IMR-90 (cell line): ENCODE measurements at regions not wholly inside any gene's neighbourhood (a gene's known extent, or its start where the extent isn't known, plus 50 kb on each side); places are given as distances from the start of the nearest gene placed in this dataset.

Source experiments
- ATAC-seq: fragments of 200-7000 bp; cut with Tn5 transposase; 2 replicates; pipeline ENCODE4 v1.9.1; 2020; ENCODE audit warnings: low read depth, mild to moderate bottlenecking, moderate library complexity
- BruUV-seq: library from RNA; stranded (reverse); fragments of 400-500 nt; replicated peaks from 2 replicates; lab custom pipeline; 2021; lab: Mats Ljungman, UMichigan
- CTCF ChIA-PET: fragments of 300-600 bp; formaldehyde crosslinking; extraction: SDS; loops from one replicate; lab custom pipeline; 2021; ENCODE audit warnings: antibody characterized with exemption; lab: Yijun Ruan, JAX
- POLR2A ChIA-PET: fragments of 300-600 bp; sonication (Branson Sonifier 250); formaldehyde crosslinking; loops from one replicate; lab custom pipeline; 2022; ENCODE audit warnings: antibody characterized with exemption; ENCODE audit not compliant: unreplicated experiment; lab: Charles Lee
- DNase-seq: peaks from one replicate; pipeline ENCODE4 v3.0.0; 2013
- H2AFZ ChIP-seq: replicated peaks from 2 replicates; pipeline ENCODE3; 2013; ENCODE audit warnings: low read length, mild to moderate bottlenecking; ENCODE audit not compliant: poor library complexity
- H2AK5ac ChIP-seq: 2 replicates; pipeline ENCODE4 v1.6.1; 2013; ENCODE audit warnings: low read depth, low read length, inconsistent platforms
- H2AK9ac ChIP-seq: replicated peaks from 2 replicates; pipeline ENCODE3; 2013; ENCODE audit warnings: mild to moderate bottlenecking, low read depth, low read length, moderate library complexity; ENCODE audit not compliant: poor library complexity
- H2BK120ac ChIP-seq: 2 replicates; pipeline ENCODE4 v1.6.1; 2013; ENCODE audit warnings: low read depth, low read length, inconsistent platforms
- H2BK15ac ChIP-seq: 3 replicates; pipeline ENCODE4 v1.6.1; 2013; ENCODE audit warnings: low read depth, low read length, inconsistent platforms
- H2BK20ac ChIP-seq: 2 replicates; pipeline ENCODE4 v1.6.1; 2013; ENCODE audit warnings: low read depth, mild to moderate bottlenecking, inconsistent platforms, low read length, moderate library complexity
- H2BK5ac ChIP-seq: 2 replicates; pipeline ENCODE4 v1.6.1; 2013; ENCODE audit warnings: mild to moderate bottlenecking, low read depth, low read length, inconsistent platforms; ENCODE audit not compliant: poor library complexity, severe bottlenecking
- H3K14ac ChIP-seq: replicated peaks from 2 replicates; pipeline ENCODE4 v1.6.1; 2013; ENCODE audit warnings: low read depth, low read length, inconsistent platforms
- H3K18ac ChIP-seq: 2 replicates; pipeline ENCODE4 v1.6.1; 2013; ENCODE audit warnings: low read depth, low read length, control low read depth
- H3K23ac ChIP-seq: 2 replicates; pipeline ENCODE4 v1.6.1; 2013; ENCODE audit warnings: low read depth, low read length, inconsistent platforms
- H3K27ac ChIP-seq: 2 replicates; pipeline ENCODE4 v1.5.1; 2013; ENCODE audit warnings: mild to moderate bottlenecking, control low read depth, low read length; ENCODE audit not compliant: insufficient read depth
- H3K27me3 ChIP-seq: 2 replicates; pipeline ENCODE4 v1.6.1; 2013; ENCODE audit warnings: low read length; ENCODE audit not compliant: control insufficient read depth, insufficient read depth
- H3K36me3 ChIP-seq: 2 replicates; pipeline ENCODE4 v1.6.1; 2013; ENCODE audit warnings: low read length, mixed read lengths; ENCODE audit not compliant: control insufficient read depth, insufficient read depth
- H3K4ac ChIP-seq: 2 replicates; pipeline ENCODE4 v1.6.1; 2013; ENCODE audit warnings: low read depth, low read length, inconsistent platforms
- H3K4me1 ChIP-seq: 2 replicates; pipeline ENCODE4 v1.6.1; 2013; ENCODE audit warnings: low read length, mixed read lengths; ENCODE audit not compliant: control insufficient read depth, insufficient read depth
- H3K4me2 ChIP-seq: 2 replicates; pipeline ENCODE4 v1.6.1; 2013; ENCODE audit warnings: low read depth, mild to moderate bottlenecking, control low read depth, low read length, moderate library complexity
- H3K4me3 ChIP-seq: 2 replicates; pipeline ENCODE4 v1.5.1; 2013; ENCODE audit warnings: low read depth, mild to moderate bottlenecking, control low read depth, low read length, moderate library complexity; ENCODE audit not compliant: insufficient read depth
- H3K56ac ChIP-seq: 2 replicates; pipeline ENCODE4 v1.6.1; 2013; ENCODE audit warnings: low read length, inconsistent platforms; ENCODE audit not compliant: insufficient read depth; ENCODE audit errors: extremely low read depth
- H3K79me1 ChIP-seq, 2 experiments: 2 replicates each; pipeline ENCODE4 v1.6.1; 2013; ENCODE audit warnings: low read length in 2 of 2, inconsistent platforms in 1 of 2, low read depth in 1 of 2
- H3K9ac ChIP-seq: 2 replicates; pipeline ENCODE4 v1.6.1; 2013; ENCODE audit warnings: low read depth, low read length, control low read depth
- H3K9me1 ChIP-seq: 2 replicates; pipeline ENCODE4 v1.6.1; 2013; ENCODE audit warnings: low read length, inconsistent platforms; ENCODE audit not compliant: insufficient read depth
- H3K9me3 ChIP-seq: 2 replicates; pipeline ENCODE4 v1.6.1; 2013; ENCODE audit warnings: low read length; ENCODE audit not compliant: control insufficient read depth, insufficient read depth
- H4K20me1 ChIP-seq: 2 replicates; pipeline ENCODE4 v1.6.1; 2013; ENCODE audit warnings: low read length, inconsistent platforms; ENCODE audit not compliant: insufficient read depth
- H4K5ac ChIP-seq: 2 replicates; pipeline ENCODE4 v1.6.1; 2013; ENCODE audit warnings: mild to moderate bottlenecking, low read depth, low read length, control low read depth
- H4K8ac ChIP-seq, 2 experiments: 2 replicates each; pipeline ENCODE4 v1.6.1; 2013; ENCODE audit warnings: low read depth in 2 of 2, low read length in 2 of 2, control low read depth in 1 of 2, inconsistent platforms in 1 of 2
- H4K91ac ChIP-seq: 2 replicates; pipeline ENCODE4 v1.6.1; 2013; ENCODE audit warnings: low read depth, low read length, inconsistent platforms; ENCODE audit not compliant: insufficient read depth
- BHLHE40 ChIP-seq: fragments of 150-350 bp; IDR thresholded peaks from 2 replicates; pipeline ENCODE4 v1.6.1; 2016; ENCODE audit warnings: mild to moderate bottlenecking, low read depth, low read length
- CEBPB ChIP-seq: IDR thresholded peaks from 2 replicates; pipeline ENCODE4 v1.6.1; 2012; ENCODE audit warnings: low read depth, low read length, improper control_type of control experiment
- CHD1 ChIP-seq: IDR thresholded peaks from 2 replicates; pipeline ENCODE4 v1.6.1; 2012; ENCODE audit warnings: low read depth, low read length, improper control_type of control experiment
- FOS ChIP-seq: fragments of 150-350 bp; IDR thresholded peaks from 2 replicates; pipeline ENCODE4 v1.6.1; 2016; ENCODE audit warnings: low read depth, low read length
- MAFK ChIP-seq: IDR thresholded peaks from 2 replicates; pipeline ENCODE4 v1.6.1; 2012; ENCODE audit warnings: low read depth, low read length, improper control_type of control experiment
- MAZ ChIP-seq: IDR thresholded peaks from 2 replicates; pipeline ENCODE4 v1.6.1; 2012; ENCODE audit warnings: low read depth, mild to moderate bottlenecking, low read length, improper control_type of control experiment, moderate library complexity, borderline replicate concordance
- MXI1 ChIP-seq: IDR thresholded peaks from 2 replicates; pipeline ENCODE4 v1.6.1; 2012; ENCODE audit warnings: low read depth, mild to moderate bottlenecking, low read length, moderate library complexity, borderline replicate concordance
- NFE2L2 ChIP-seq: fragments of 150-350 bp; IDR thresholded peaks from 2 replicates; pipeline ENCODE4 v1.6.1; 2016; ENCODE audit warnings: low read depth, mild to moderate bottlenecking, low read length
- POLR2A ChIP-seq: IDR thresholded peaks from 2 replicates; pipeline ENCODE4 v1.6.1; 2012; ENCODE audit warnings: mild to moderate bottlenecking, low read depth, low read length
- RAD21 ChIP-seq: IDR thresholded peaks from 2 replicates; pipeline ENCODE4 v1.6.1; 2012; ENCODE audit warnings: low read length, improper control_type of control experiment
- RCOR1 ChIP-seq: IDR thresholded peaks from 2 replicates; pipeline ENCODE4 v1.6.1; 2012; ENCODE audit warnings: mild to moderate bottlenecking, low read length, improper control_type of control experiment; ENCODE audit not compliant: insufficient replicate concordance
- RFX5 ChIP-seq: IDR thresholded peaks from 2 replicates; pipeline ENCODE4 v1.8.0; 2012; ENCODE audit warnings: low read depth, mild to moderate bottlenecking, low read length, moderate library complexity
- SMC3 ChIP-seq: fragments of 150-350 bp; IDR thresholded peaks from 2 replicates; pipeline ENCODE4 v1.6.1; 2016; ENCODE audit warnings: low read depth, mild to moderate bottlenecking, antibody characterized with exemption, low read length, moderate library complexity
- WGBS, 2 experiments: methylation state at CpG; one replicate each; pipeline versions ENCODE4 v1.1.5 to v1.1.7; 2013; ENCODE audit warnings: missing lambda C conversion rate in 2 of 2; ENCODE audit not compliant: insufficient read length in 1 of 2; ENCODE audit errors: extremely low coverage in 2 of 2; 5-methylcytosine and 5-hydroxymethylcytosine counted together
- dilution Hi-C: fragments of 300-500 bp; cut with HindIII; formaldehyde crosslinking; loops from one replicate; pipeline ENCODE4 v1.14.3; 2018; ENCODE audit warnings: low sequenced_read_pairs; ENCODE audit not compliant: unreplicated experiment
- in situ Hi-C: fragments of 300-500 bp; cut with MboI; formaldehyde crosslinking; loops from 3 replicates; pipeline ENCODE4 v1.14.3; 2019; ENCODE audit warnings: low sequenced_read_pairs, inconsistent platforms, mixed read lengths
- intact Hi-C: fragments of 100-400 bp; cut with micrococcal nuclease; formaldehyde crosslinking; loops from 2 replicates; pipeline ENCODE4 v1.10.0; 2022
- TF ChIP-seq, protein P1 (sequence below): conservative IDR thresholded peaks from 2 replicates; pipeline ENCODE4 v1.5.1; 2012; ENCODE audit warnings: mild to moderate bottlenecking, low read depth, low read length, improper control_type of control experiment
- TF ChIP-seq, protein P2 (sequence below): fragments of 150-350 bp; IDR thresholded peaks from 2 replicates; pipeline ENCODE4 v1.6.1; 2016; ENCODE audit warnings: low read depth, mild to moderate bottlenecking, low read length, moderate library complexity, borderline replicate concordance

DNA sequence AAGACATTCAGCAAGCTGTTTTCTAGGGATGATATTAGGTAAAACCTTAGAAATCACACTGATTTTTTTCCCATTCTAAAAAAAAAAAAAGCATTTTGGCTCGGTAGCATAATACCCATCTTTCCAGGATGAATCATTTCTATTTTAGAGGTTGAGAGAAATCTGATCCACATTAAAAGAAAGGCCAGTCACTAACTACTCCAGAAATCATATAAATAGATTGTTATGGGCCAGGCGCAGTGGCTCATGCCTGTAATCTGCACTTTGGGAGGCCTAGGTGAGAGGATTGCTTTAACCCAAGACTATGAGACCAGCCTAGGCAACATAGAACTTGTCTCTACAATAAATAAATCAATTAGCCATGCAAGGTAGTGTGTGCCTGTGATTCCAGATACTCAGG, 164.3 kb downstream of the BAMBI start:
- intact Hi-C loops = loop anchor here (2.0 to 5.0 kb wide), 5 partner anchors 66 to 461 kb away; no protein-coding TSS in a partner anchor
- H2BK20ac ChIP-seq = peak overlapping the region; percentile 66; the same call in 1 of the 2 replicates
- ATAC-seq (peak; percentile 63), DNase-seq (peak; percentile 82)
- H4K8ac ChIP-seq = peak overlapping the region; percentile 55 to 70; a peak in 3 of 4 replicates
- dilution Hi-C loops = no loop called here
- H3K14ac ChIP-seq = peak overlapping the region; percentile 18
- peaks cover 5% of the 10 kb centered on the region; the same call in 1 of the 2 replicates for H4K20me1 ChIP-seq
- H3K23ac ChIP-seq = peak overlapping the region; percentile 21; the same call in 1 of the 2 replicates
- peaks cover 13% of the 10 kb centered on the region for H3K4me1 ChIP-seq
- 0 out of 2 replicates have a peak overlapping the region, but pooled peaks have one; percentile 47 for H4K5ac ChIP-seq
- peak overlapping the region; percentile 95 for H2AK5ac ChIP-seq
- H3K27me3 ChIP-seq = no peaks in the 10 kb centered on the region
- peak overlapping the region; percentile 40 for H3K4me2 ChIP-seq
- peak overlapping the region; percentile 37 for H2AK9ac ChIP-seq
- TF ChIP-seq CHD1 (no peak), POLR2A (peak; percentile 52; the same call in 1 of the 2 replicates), MAFK (no peak), MXI1 (no peak), RAD21 (no peak; the same call in 1 of the 2 replicates), BHLHE40 (peak; percentile 55; the same call in 1 of the 2 replicates), MAZ (no peak), NFE2L2 (no peak), FOS (peak; percentile 76), SMC3 (no peak), CEBPB (peak; percentile 10; the same call in 1 of the 2 replicates), RFX5 (no peak), RCOR1 (no peak)
- TF ChIP-seq, protein P1, sequence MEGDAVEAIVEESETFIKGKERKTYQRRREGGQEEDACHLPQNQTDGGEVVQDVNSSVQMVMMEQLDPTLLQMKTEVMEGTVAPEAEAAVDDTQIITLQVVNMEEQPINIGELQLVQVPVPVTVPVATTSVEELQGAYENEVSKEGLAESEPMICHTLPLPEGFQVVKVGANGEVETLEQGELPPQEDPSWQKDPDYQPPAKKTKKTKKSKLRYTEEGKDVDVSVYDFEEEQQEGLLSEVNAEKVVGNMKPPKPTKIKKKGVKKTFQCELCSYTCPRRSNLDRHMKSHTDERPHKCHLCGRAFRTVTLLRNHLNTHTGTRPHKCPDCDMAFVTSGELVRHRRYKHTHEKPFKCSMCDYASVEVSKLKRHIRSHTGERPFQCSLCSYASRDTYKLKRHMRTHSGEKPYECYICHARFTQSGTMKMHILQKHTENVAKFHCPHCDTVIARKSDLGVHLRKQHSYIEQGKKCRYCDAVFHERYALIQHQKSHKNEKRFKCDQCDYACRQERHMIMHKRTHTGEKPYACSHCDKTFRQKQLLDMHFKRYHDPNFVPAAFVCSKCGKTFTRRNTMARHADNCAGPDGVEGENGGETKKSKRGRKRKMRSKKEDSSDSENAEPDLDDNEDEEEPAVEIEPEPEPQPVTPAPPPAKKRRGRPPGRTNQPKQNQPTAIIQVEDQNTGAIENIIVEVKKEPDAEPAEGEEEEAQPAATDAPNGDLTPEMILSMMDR = no peak
- TF ChIP-seq, protein P2, sequence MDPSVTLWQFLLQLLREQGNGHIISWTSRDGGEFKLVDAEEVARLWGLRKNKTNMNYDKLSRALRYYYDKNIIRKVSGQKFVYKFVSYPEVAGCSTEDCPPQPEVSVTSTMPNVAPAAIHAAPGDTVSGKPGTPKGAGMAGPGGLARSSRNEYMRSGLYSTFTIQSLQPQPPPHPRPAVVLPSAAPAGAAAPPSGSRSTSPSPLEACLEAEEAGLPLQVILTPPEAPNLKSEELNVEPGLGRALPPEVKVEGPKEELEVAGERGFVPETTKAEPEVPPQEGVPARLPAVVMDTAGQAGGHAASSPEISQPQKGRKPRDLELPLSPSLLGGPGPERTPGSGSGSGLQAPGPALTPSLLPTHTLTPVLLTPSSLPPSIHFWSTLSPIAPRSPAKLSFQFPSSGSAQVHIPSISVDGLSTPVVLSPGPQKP = no peak
- peaks cover 5% of the 10 kb centered on the region for H3K9me1 ChIP-seq
- peaks cover 13% of the 10 kb centered on the region for H3K9me3 ChIP-seq
- in situ Hi-C loops = no loop called here
- peak overlapping the region; percentile 74 for H2BK120ac ChIP-seq
- H2AFZ ChIP-seq = peak overlapping the region; percentile 3
- BruUV-seq = no TSS peak
- POLR2A ChIA-PET = no interaction called here
- peak overlapping the region; percentile 82 for H4K91ac ChIP-seq
- peak overlapping the region; percentile 90 for H2BK5ac ChIP-seq
- peak overlapping the region; percentile 61; the same call in 1 of the 2 replicates for H3K56ac ChIP-seq
- H3K36me3 ChIP-seq = no peaks in the 10 kb centered on the region
- CTCF ChIA-PET = interaction anchor here (0.7 to 1.0 kb wide), 2 partner anchors 178 to 431 kb away, joined by 3 to 4 read pairs; no protein-coding TSS in a partner anchor
- H3K9ac ChIP-seq = no peak overlapping the region
- H3K4me3 ChIP-seq = no peak overlapping the region
- peak overlapping the region; percentile 89 for H3K27ac ChIP-seq
- peak overlapping the region; percentile 91 for H3K18ac ChIP-seq
- H3K79me1 ChIP-seq = no peaks in the 10 kb centered on the region
- WGBS, 2 experiments = no CpG with 5 or more reads among the region's 2 CpGs
- peak overlapping the region; percentile 94; the same call in 1 of the 3 replicates for H2BK15ac ChIP-seq
- H3K4ac ChIP-seq = peak overlapping the region; percentile 63
